GM12878 (cell line): ENCODE measurements at regions not wholly inside any gene's neighbourhood (a gene's known extent, or its start where the extent isn't known, plus 50 kb on each side); places are given as distances from the start of the nearest gene placed in this dataset.

Experiments used
- ATAC-seq: fragments of 200-7000 bp; cut with Tn5 transposase; 3 replicates; pipeline ENCODE4 v1.9.1; 2020; ENCODE audit warnings: mild to moderate bottlenecking, moderate library complexity
- BruUV-seq: library from RNA; stranded (reverse); fragments of 400-500 nt; replicated peaks from 2 replicates; lab custom pipeline; 2021; lab: Mats Ljungman, UMichigan
- CTCF ChIA-PET: fragments of 300-600 bp; sonication (Branson Sonifier 250); formaldehyde crosslinking; extraction: SDS; loops from one replicate; lab custom pipeline; 2021; ENCODE audit warnings: inconsistent platforms; lab: Yijun Ruan, JAX
- POLR2A ChIA-PET: fragments of 350-600 bp; formaldehyde crosslinking; extraction: SDS; loops from one replicate; lab custom pipeline; 2021; ENCODE audit warnings: inconsistent platforms; lab: Charles Lee
- RAD21 ChIA-PET: fragments of 300-600 bp; sonication (Branson Sonifier 250); formaldehyde crosslinking; loops from one replicate; lab custom pipeline; 2023; ENCODE audit warnings: antibody characterized with exemption; ENCODE audit not compliant: unreplicated experiment; lab: Charles Lee
- SMC1A ChIA-PET: fragments of 300-600 bp; sonication (Branson Sonifier 250); formaldehyde crosslinking; loops from one replicate; lab custom pipeline; 2023; ENCODE audit not compliant: unreplicated experiment, uncharacterized antibody; lab: Charles Lee
- DNase-seq: peaks from one replicate; pipeline ENCODE4 v3.0.0-alpha.2; 2011; ENCODE audit warnings: low read depth, low spot score
- FAIRE-seq: peaks from 3 replicates; lab custom pipeline; 2011; peaks lifted over from hg19 to GRCh38; lab: Jason Lieb, UNC
- H2AFZ ChIP-seq: 2 replicates; pipeline ENCODE4 v1.6.0; 2011; ENCODE audit warnings: low read depth, low read length, control low read depth; ENCODE audit not compliant: control insufficient read depth
- H3K27ac ChIP-seq: 2 replicates; pipeline ENCODE4 v1.5.1; 2011; ENCODE audit warnings: control low read depth; ENCODE audit not compliant: control insufficient read depth, insufficient read depth
- H3K27me3 ChIP-seq, 2 experiments: replicated peaks in 1 of 2; 2 replicates each; pipeline versions ENCODE4 v1.6.0 to v1.6.1; 2011; ENCODE audit warnings: low read length in 1 of 2; ENCODE audit not compliant: control insufficient read depth in 2 of 2, insufficient read depth in 2 of 2
- H3K36me3 ChIP-seq, 2 experiments: 2 replicates each; pipeline ENCODE4 v1.5.1; 2011; ENCODE audit warnings: low read length in 1 of 2; ENCODE audit not compliant: control insufficient read depth in 2 of 2, insufficient read depth in 2 of 2
- H3K4me1 ChIP-seq: 2 replicates; pipeline ENCODE4 v1.6.1; 2011; ENCODE audit warnings: mild to moderate bottlenecking, low read length, moderate library complexity, mixed read lengths; ENCODE audit not compliant: control insufficient read depth, insufficient read depth
- H3K4me2 ChIP-seq: 2 replicates; pipeline ENCODE4 v1.6.0; 2011; ENCODE audit warnings: control low read depth; ENCODE audit not compliant: control insufficient read depth, insufficient read depth
- H3K4me3 ChIP-seq: fragments of 200-600 bp; sonication (generic); 2 replicates; pipeline ENCODE4 v1.5.1; 2016
- H3K79me2 ChIP-seq: 2 replicates; pipeline ENCODE4 v1.6.0; 2011; ENCODE audit warnings: low read length; ENCODE audit not compliant: control insufficient read depth, insufficient read depth
- H3K9ac ChIP-seq: 2 replicates; pipeline ENCODE4 v1.8.0; 2011; ENCODE audit warnings: low read length, control low read depth, mixed read lengths; ENCODE audit not compliant: control insufficient read depth, insufficient read depth
- H3K9me3 ChIP-seq: replicated peaks from 3 replicates; pipeline ENCODE4 v1.5.1; 2011; ENCODE audit warnings: mild to moderate bottlenecking, low read length; ENCODE audit not compliant: control insufficient read depth, insufficient read depth
- H4K20me1 ChIP-seq: 2 replicates; pipeline ENCODE4 v1.6.0; 2011; ENCODE audit not compliant: control insufficient read depth, insufficient read depth
- BCL3 ChIP-seq: IDR thresholded peaks from 2 replicates; pipeline ENCODE4 v1.6.1; 2011; ENCODE audit warnings: borderline replicate concordance, low read depth, mild to moderate bottlenecking, moderate library complexity, low read length; ENCODE audit not compliant: insufficient read depth, poor library complexity, severe bottlenecking
- DPF2 ChIP-seq: fragments of 450-650 bp; IDR thresholded peaks from 2 replicates; pipeline ENCODE4 v1.6.1; 2017; ENCODE audit warnings: mild to moderate bottlenecking
- E2F8 ChIP-seq: fragments of 450-650 bp; IDR thresholded peaks from 2 replicates; pipeline ENCODE4 v1.6.1; 2018; ENCODE audit warnings: mild to moderate bottlenecking, low read depth, moderate library complexity; ENCODE audit not compliant: partially characterized antibody
- ELK1 ChIP-seq: IDR thresholded peaks from 2 replicates; pipeline ENCODE4 v1.6.1; 2012; ENCODE audit warnings: low read depth, low read length, improper control_type of control experiment
- GATAD2B ChIP-seq: fragments of 450-650 bp; conservative IDR thresholded peaks from 2 replicates; pipeline ENCODE4 v1.6.1; 2017; ENCODE audit warnings: low read depth, mild to moderate bottlenecking, moderate library complexity
- JUND ChIP-seq: IDR thresholded peaks from 2 replicates; pipeline ENCODE4 v1.6.1; 2012; ENCODE audit warnings: low read depth, mild to moderate bottlenecking, low read length, improper control_type of control experiment, moderate library complexity
- MYB ChIP-seq: fragments of 150-350 bp; IDR thresholded peaks from 2 replicates; pipeline ENCODE4 v1.6.1; 2014; ENCODE audit warnings: mild to moderate bottlenecking, low read depth, low read length, borderline replicate concordance
- MYC ChIP-seq: IDR thresholded peaks from 2 replicates; pipeline ENCODE4 v1.6.1; 2011; ENCODE audit warnings: mild to moderate bottlenecking, low read length, moderate library complexity, inconsistent platforms; ENCODE audit not compliant: insufficient read depth, insufficient replicate concordance, insufficient read length, severe bottlenecking
- NKRF ChIP-seq: fragments of 450-650 bp; conservative IDR thresholded peaks from 2 replicates; pipeline ENCODE4 v1.6.1; 2017; ENCODE audit warnings: mild to moderate bottlenecking, moderate library complexity
- STAT3 ChIP-seq: IDR thresholded peaks from 2 replicates; pipeline ENCODE4 v1.6.1; 2011; ENCODE audit warnings: low read depth, low read length, improper control_type of control experiment
- TCF3 ChIP-seq: IDR thresholded peaks from 2 replicates; pipeline ENCODE4 v1.6.1; 2012; ENCODE audit warnings: low read depth, mild to moderate bottlenecking, low read length, borderline replicate concordance; ENCODE audit not compliant: insufficient read depth
- USF2 ChIP-seq: IDR thresholded peaks from 2 replicates; pipeline ENCODE4 v1.6.1; 2011; ENCODE audit warnings: low read depth, low read length, improper control_type of control experiment, borderline replicate concordance
- WGBS: methylation state at CpG from one replicate; pipeline ENCODE4 v1.1.6; 2016; ENCODE audit warnings: low lambda C conversion rate; ENCODE audit not compliant: insufficient replicate concordance, insufficient coverage; ENCODE audit errors: missing lambda C conversion rate; 5-methylcytosine and 5-hydroxymethylcytosine counted together
- in situ Hi-C: fragments of 300-500 bp; cut with MboI; formaldehyde crosslinking; loops from 9 replicates; pipeline ENCODE4 v1.14.3; 2018; ENCODE audit warnings: mixed read lengths
- intact Hi-C: fragments of 100-400 bp; cut with micrococcal nuclease; formaldehyde crosslinking; loops from one replicate; pipeline ENCODE4 v1.14.2; 2022; ENCODE audit not compliant: unreplicated experiment

GRCh38 chr1:38712046-38712445, 147.5 kb downstream of the RRAGC start:
- Histone ChIP-seq H3K4me3 (no peak overlapping the region), H3K27me3 (no peaks in the 10 kb centered on the region), H3K4me1 (no peaks in the 10 kb centered on the region), H3K36me3 (no peaks in the 10 kb centered on the region), H3K9ac (no peak overlapping the region), H3K9me3 (no peaks in the 10 kb centered on the region), H4K20me1 (no peaks in the 10 kb centered on the region), H3K27ac (no peak overlapping the region), H3K4me2 (no peak overlapping the region), H3K79me2 (no peaks in the 10 kb centered on the region), H2AFZ (no peak overlapping the region)
- no peak for ATAC-seq
- no peak for FAIRE-seq
- ChIA-PET CTCF (interaction anchor here (1.2 kb wide), 1 partner anchor 78 kb away, joined by 3 read pairs; no protein-coding TSS in a partner anchor), RAD21 (no interaction called here), SMC1A (no interaction called here), POLR2A (no interaction called here)
- no peak for DNase-seq
- WGBS, result 0% methylated on average over 1 of the region's 1 CpG
- in situ Hi-C loops (no loop called here), intact Hi-C loops (no loop called here)
- BruUV-seq, result no TSS peak
- TF ChIP-seq JUND, result no peak
- no peak for TF ChIP-seq STAT3
- TF ChIP-seq MYB, result no peak
- no peak for TF ChIP-seq TCF3
- TF ChIP-seq NKRF, result no peak
- no peak for TF ChIP-seq USF2
- TF ChIP-seq MYC, result no peak
- no peak for TF ChIP-seq BCL3
- no peak for TF ChIP-seq DPF2
- no peak for TF ChIP-seq E2F8
- no peak for TF ChIP-seq GATAD2B
- TF ChIP-seq ELK1, result no peak
